HG03066 (cell line): ENCODE measurements at regions not wholly inside any gene's neighbourhood (a gene's known extent, or its start where the extent isn't known, plus 50 kb on each side); places are given as distances from the start of the nearest gene placed in this dataset.

ENCODE experiments used
- ATAC-seq: cut with Tn5 transposase; IDR thresholded peaks from one replicate; pipeline ENCODE4 v1.9.1; 2021; ENCODE audit warnings: low read depth; ENCODE audit not compliant: unreplicated experiment

GRCh38 chr3:72572489-72573007 is 275.7 kb downstream of the SHQ1 start:
- no peak for ATAC-seq

GRCh38 chr3:72571638-72572114 is 276.6 kb downstream of the SHQ1 start:
- no peak for ATAC-seq

- ATAC-seq, result no peak
Observed at GRCh38 chr3:72571052-72571451, 277.2 kb downstream of the SHQ1 start.

GRCh38 chr3:72569754-72570440 is 278.3 kb downstream of the SHQ1 start:
- no peak for ATAC-seq

GRCh38 chr3:72568083-72568482 is 280.2 kb downstream of the SHQ1 start:
- ATAC-seq, result no peak

- ATAC-seq, result no peak
Observed at GRCh38 chr3:72567474-72567873, 280.8 kb downstream of the SHQ1 start.

- no peak for ATAC-seq
Observed at GRCh38 chr3:72565593-72565992, 282.7 kb downstream of the SHQ1 start.

- ATAC-seq, result no peak
Observed at GRCh38 chr3:72563690-72564370, 284.4 kb downstream of the SHQ1 start.

- ATAC-seq, result no peak
Observed at GRCh38 chr3:72560846-72561675, 287.2 kb downstream of the SHQ1 start.

GRCh38 chr3:72559385-72559784 is 288.9 kb downstream of the SHQ1 start:
- no peak for ATAC-seq

- no peak for ATAC-seq
Observed at GRCh38 chr3:72558001-72558400, 290.2 kb downstream of the SHQ1 start.

GRCh38 chr3:72555714-72556113 is 292.5 kb downstream of the SHQ1 start:
- ATAC-seq, result no peak

GRCh38 chr3:72554689-72555088 is 293.6 kb downstream of the SHQ1 start:
- ATAC-seq, result no peak

- no peak for ATAC-seq
Observed at GRCh38 chr3:72553298-72553697, 294.9 kb downstream of the SHQ1 start.

- no peak for ATAC-seq
Observed at GRCh38 chr3:72550582-72551262, 297.5 kb downstream of the SHQ1 start.

- ATAC-seq, result no peak
Observed at GRCh38 chr3:72549761-72550581, 298.3 kb downstream of the SHQ1 start.

GRCh38 chr3:72548981-72549380 is 299.3 kb downstream of the SHQ1 start:
- ATAC-seq, result no peak

- ATAC-seq, result no peak
Observed at GRCh38 chr3:72548461-72548860, 299.8 kb downstream of the SHQ1 start.

- ATAC-seq, result no peak
Observed at GRCh38 chr3:72547183-72547582, 301.1 kb downstream of the SHQ1 start.

- no peak for ATAC-seq
Observed at GRCh38 chr3:72544239-72544638, 304.0 kb downstream of the SHQ1 start.
